Effector memory CD8-positive, alpha-beta T cell (primary cell): ENCODE measurements at regions not wholly inside any gene's neighbourhood (a gene's known extent, or its start where the extent isn't known, plus 50 kb on each side); places are given as distances from the start of the nearest gene placed in this dataset.

Experiments used
- ATAC-seq: fragments of 150-1000 bp; cut with Tn5 transposase; replicated peaks from 2 replicates; pipeline ENCODE4 v1.10.0; 2021; ENCODE audit warnings: mild to moderate bottlenecking, moderate library complexity
- DNase-seq, 3 experiments: peaks; one replicate each; pipeline ENCODE4 v3.0.0; 2021
- H3K27ac Mint-ChIP-seq, 2 donors: one replicate each; pipeline ENCODE4 v1.8.0; 2022; ENCODE audit warnings: mild to moderate bottlenecking in 2 of 2, mixed read lengths in 2 of 2, moderate library complexity in 2 of 2
- H3K27me3 Mint-ChIP-seq, 2 donors: one replicate each; pipeline ENCODE4 v1.8.0; 2022; ENCODE audit warnings: mixed read lengths in 2 of 2
- H3K36me3 Mint-ChIP-seq: one replicate; pipeline ENCODE4 v1.8.0; 2022; ENCODE audit warnings: mild to moderate bottlenecking, moderate library complexity, mixed read lengths; ENCODE audit not compliant: insufficient read depth
- H3K4me1 Mint-ChIP-seq, 2 donors: one replicate each; pipeline ENCODE4 v1.8.0; 2022; ENCODE audit warnings: low read depth in 2 of 2, mixed read lengths in 2 of 2
- H3K4me3 Mint-ChIP-seq, 2 donors: one replicate each; pipeline ENCODE4 v1.8.0; 2022; ENCODE audit warnings: mild to moderate bottlenecking in 2 of 2, mixed read lengths in 2 of 2, moderate library complexity in 2 of 2
- H3K9me3 Mint-ChIP-seq, 2 donors: one replicate each; pipeline ENCODE4 v1.8.0; 2022; ENCODE audit warnings: mixed read lengths in 2 of 2

DNA sequence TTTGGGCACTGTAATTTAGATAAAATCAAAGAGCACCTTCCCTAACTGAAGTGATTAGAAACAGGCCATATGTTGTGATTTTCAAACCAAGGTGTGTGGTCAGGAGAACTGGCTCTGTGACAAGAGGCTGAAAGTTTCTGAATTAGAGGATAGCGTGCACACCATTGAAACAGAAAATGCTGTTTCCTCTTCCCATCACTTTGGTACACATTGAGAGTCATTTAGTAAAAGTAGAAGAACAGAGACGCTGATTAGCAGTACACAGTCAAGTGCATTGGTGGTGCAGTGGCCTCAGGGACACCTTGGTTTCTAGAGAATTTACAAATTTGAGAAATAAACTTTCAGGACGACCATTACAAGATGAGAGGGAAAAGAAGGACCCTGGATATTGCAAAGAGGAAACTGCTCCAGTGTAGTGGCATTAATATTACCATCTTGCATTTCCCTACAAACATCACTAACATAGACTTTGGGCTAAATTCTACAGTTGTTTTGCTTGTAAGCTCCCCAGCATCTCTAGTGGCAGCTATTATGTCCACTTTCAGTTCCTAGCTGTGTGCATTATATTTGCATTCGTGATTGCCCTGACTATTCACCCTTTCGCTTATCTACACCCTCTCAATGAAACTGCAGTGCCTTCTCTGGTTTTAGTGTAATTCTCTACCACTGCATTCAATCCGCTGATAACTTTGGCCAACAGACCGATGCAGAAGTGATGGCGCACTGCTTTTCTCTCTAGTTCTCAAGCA is 728.1 kb upstream of the GRM7 start:
- Mint-ChIP-seq H3K27me3 (no peaks in the 10 kb centered on the region), H3K36me3 (peaks cover 3% of the 10 kb centered on the region), H3K4me3 (no peak overlapping the region), H3K9me3 (peaks cover 7 to 31% of the 10 kb centered on the region in 2 donors), H3K4me1 (no peaks in the 10 kb centered on the region), H3K27ac (no peak overlapping the region)
- DNase-seq (no peak), ATAC-seq (no peak)

- no peaks in the 10 kb centered on the region for H3K27me3 Mint-ChIP-seq
- no peaks in the 10 kb centered on the region for H3K4me1 Mint-ChIP-seq
- no peak for DNase-seq
- no peak overlapping the region for H3K27ac Mint-ChIP-seq
- no peak for ATAC-seq
- H3K36me3 Mint-ChIP-seq, result no peaks in the 10 kb centered on the region
- peaks cover 0 to 5% of the 10 kb centered on the region in 2 donors for H3K9me3 Mint-ChIP-seq
- H3K4me3 Mint-ChIP-seq, result no peak overlapping the region
Measured at GRCh38 chr3:6142707-6143106, 718.2 kb upstream of the GRM7 start.

- H3K9me3 Mint-ChIP-seq, result peaks cover 10 to 20% of the 10 kb centered on the region in 2 donors
- ATAC-seq (no peak), DNase-seq (no peak)
- H3K36me3 Mint-ChIP-seq, result no peaks in the 10 kb centered on the region
- H3K4me3 Mint-ChIP-seq, result no peak overlapping the region
- H3K27me3 Mint-ChIP-seq, result no peaks in the 10 kb centered on the region
- H3K4me1 Mint-ChIP-seq, result no peaks in the 10 kb centered on the region
- H3K27ac Mint-ChIP-seq, result no peak overlapping the region
Measured at GRCh38 chr3:6147883-6148282, 713.0 kb upstream of the GRM7 start.

- H3K27me3 Mint-ChIP-seq, result no peaks in the 10 kb centered on the region
- no peak overlapping the region for H3K4me3 Mint-ChIP-seq
- H3K4me1 Mint-ChIP-seq, result no peaks in the 10 kb centered on the region
- ATAC-seq (no peak), DNase-seq (no peak)
- no peak overlapping the region for H3K27ac Mint-ChIP-seq
- H3K36me3 Mint-ChIP-seq, result no peaks in the 10 kb centered on the region
- peaks cover 14 to 26% of the 10 kb centered on the region in 2 donors for H3K9me3 Mint-ChIP-seq
Measured at GRCh38 chr3:6155650-6156338, 705.1 kb upstream of the GRM7 start.

- no peaks in the 10 kb centered on the region for H3K36me3 Mint-ChIP-seq
- no peak for ATAC-seq
Measured at GRCh38 chr3:6165951-6166350, 695.0 kb upstream of the GRM7 start.

GRCh38 chr3:6168256-6168655 is 692.7 kb upstream of the GRM7 start:
- H3K36me3 Mint-ChIP-seq, result no peaks in the 10 kb centered on the region
- no peaks in the 10 kb centered on the region for H3K27me3 Mint-ChIP-seq
- H3K4me3 Mint-ChIP-seq, result no peak overlapping the region
- DNase-seq, result no peak
- no peak overlapping the region for H3K27ac Mint-ChIP-seq
- ATAC-seq, result no peak
- no peaks in the 10 kb centered on the region for H3K4me1 Mint-ChIP-seq
- H3K9me3 Mint-ChIP-seq, result peaks cover 0 to 2% of the 10 kb centered on the region in 2 donors

More at GRCh38 chr3:6165951-6166350, 695.0 kb upstream of the GRM7 start:
- no peak overlapping the region for H3K4me3 Mint-ChIP-seq
- no peak overlapping the region for H3K27ac Mint-ChIP-seq
- H3K4me1 Mint-ChIP-seq, result no peaks in the 10 kb centered on the region
- H3K27me3 Mint-ChIP-seq, result no peaks in the 10 kb centered on the region
- H3K9me3 Mint-ChIP-seq, result peaks cover 0 to 2% of the 10 kb centered on the region in 2 donors
- DNase-seq, result no peak

DNA sequence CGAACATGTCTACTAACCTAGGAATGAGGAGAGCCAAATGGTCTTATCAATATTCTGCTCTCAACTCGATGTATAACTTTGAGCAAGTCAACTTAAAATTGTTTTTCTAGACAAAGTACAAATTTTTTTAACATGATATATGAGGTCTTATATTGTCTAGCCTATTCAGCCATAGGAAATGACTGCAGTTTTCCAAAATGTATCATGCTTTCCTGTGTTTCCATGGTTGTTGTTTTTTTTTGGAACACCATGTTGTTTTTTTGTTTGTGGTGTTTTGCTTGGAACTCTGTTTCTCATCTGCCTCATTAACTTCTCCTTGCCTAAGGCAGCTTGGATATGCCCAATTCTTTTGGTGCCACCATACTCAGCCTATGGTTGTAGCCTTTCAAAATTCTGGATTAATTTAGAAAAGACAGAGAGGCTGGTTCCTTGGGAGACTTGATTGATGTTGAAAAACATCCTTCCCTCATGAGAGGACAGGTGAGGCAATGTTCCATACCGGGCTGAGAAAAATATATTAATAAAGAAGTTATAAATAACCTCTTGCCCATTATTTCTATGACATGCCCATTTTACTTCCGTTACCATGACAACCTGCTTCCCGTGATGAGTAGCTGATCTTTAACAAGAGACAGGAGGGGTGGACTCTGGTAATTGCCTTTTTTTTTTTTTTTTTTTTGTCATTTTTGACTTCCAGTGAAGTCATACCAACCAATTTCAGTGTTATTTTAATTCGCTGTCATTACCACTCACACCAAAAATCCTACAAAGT is 687.9 kb upstream of the GRM7 start:
- no peaks in the 10 kb centered on the region for H3K4me1 Mint-ChIP-seq
- H3K27me3 Mint-ChIP-seq, result no peaks in the 10 kb centered on the region
- no peak for ATAC-seq
- peaks cover 0 to 4% of the 10 kb centered on the region in 2 donors for H3K9me3 Mint-ChIP-seq
- DNase-seq, result no peak
- H3K27ac Mint-ChIP-seq, result no peak overlapping the region
- H3K36me3 Mint-ChIP-seq, result no peaks in the 10 kb centered on the region
- H3K4me3 Mint-ChIP-seq, result no peak overlapping the region

DNA sequence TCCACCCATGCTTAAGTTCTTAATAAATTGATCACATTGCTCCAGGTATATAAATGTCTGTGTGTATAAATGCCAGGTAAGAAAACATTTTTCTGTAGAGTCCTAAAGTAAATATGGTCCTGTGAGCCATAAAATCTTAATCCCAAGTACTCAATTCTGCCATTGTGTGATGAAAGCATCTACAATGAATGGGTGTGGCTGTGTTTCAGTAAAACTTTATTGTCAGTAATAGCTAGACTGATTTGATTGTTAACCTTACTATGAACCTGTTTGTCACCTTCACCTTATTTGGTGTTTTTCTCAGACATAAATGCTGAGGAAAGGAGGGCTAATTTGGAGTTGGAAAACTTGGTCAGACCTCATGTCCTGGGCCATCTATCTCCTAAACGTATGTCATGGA is 683.5 kb upstream of the GRM7 start:
- Mint-ChIP-seq H3K4me3 (no peak overlapping the region), H3K27me3 (no peaks in the 10 kb centered on the region), H3K4me1 (no peaks in the 10 kb centered on the region), H3K36me3 (no peaks in the 10 kb centered on the region), H3K9me3 (peaks cover 6 to 9% of the 10 kb centered on the region in 2 donors), H3K27ac (no peak overlapping the region)
- DNase-seq, result no peak
- no peak for ATAC-seq

DNA sequence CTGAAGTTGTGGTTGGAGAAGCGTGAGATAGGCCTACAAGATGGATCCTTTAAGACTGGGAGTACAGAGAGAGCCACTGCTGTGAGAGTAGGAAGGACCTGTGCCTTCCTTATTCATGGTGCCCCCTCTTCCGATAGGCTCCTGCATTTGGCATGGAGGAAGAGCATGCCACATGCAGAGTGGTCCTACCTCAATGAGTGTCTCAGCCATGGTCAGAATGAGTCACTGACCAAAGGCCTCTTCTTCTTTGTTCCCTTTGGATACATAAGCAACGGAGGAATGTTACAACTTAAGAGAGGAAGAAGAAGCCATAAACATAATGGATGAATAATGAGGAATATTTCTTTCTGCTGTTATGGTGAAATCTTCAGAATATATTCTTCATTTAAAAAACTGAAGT is 681.2 kb upstream of the GRM7 start:
- ATAC-seq, result no peak
- Mint-ChIP-seq H3K9me3 (peaks cover 7 to 13% of the 10 kb centered on the region in 2 donors), H3K27me3 (no peaks in the 10 kb centered on the region), H3K4me3 (no peak overlapping the region), H3K27ac (no peak overlapping the region), H3K36me3 (no peaks in the 10 kb centered on the region), H3K4me1 (no peaks in the 10 kb centered on the region)
- DNase-seq, result no peak

DNA sequence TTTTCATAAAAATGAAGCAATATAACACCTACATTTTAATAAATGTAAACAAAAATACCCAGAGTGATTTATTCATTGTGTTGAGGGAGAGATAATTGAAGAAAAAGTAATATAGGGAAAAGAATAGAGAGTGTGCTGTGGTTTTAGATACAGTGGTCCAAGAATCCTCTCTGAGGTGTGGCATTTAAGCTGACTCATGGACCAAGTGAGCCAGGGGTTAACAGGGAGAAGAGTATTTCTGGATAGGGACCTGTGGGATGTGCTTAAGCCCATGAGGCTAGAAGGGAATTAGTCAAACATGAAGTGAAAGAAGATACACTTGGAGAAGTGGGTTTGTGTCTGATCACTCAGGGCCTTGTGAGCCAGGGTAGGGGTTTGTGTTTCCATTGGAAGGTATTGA is 680.7 kb upstream of the GRM7 start:
- H3K4me1 Mint-ChIP-seq, result no peaks in the 10 kb centered on the region
- H3K27ac Mint-ChIP-seq, result no peak overlapping the region
- no peaks in the 10 kb centered on the region for H3K36me3 Mint-ChIP-seq
- no peak for DNase-seq
- no peak for ATAC-seq
- H3K9me3 Mint-ChIP-seq, result peaks cover 10 to 13% of the 10 kb centered on the region in 2 donors
- H3K4me3 Mint-ChIP-seq, result no peak overlapping the region
- H3K27me3 Mint-ChIP-seq, result no peaks in the 10 kb centered on the region

GRCh38 chr3:6182476-6182875 is 678.4 kb upstream of the GRM7 start:
- no peaks in the 10 kb centered on the region for H3K36me3 Mint-ChIP-seq
- H3K9me3 Mint-ChIP-seq, result peaks cover 10 to 16% of the 10 kb centered on the region in 2 donors
- no peak for DNase-seq
- no peaks in the 10 kb centered on the region for H3K4me1 Mint-ChIP-seq
- ATAC-seq, result no peak
- no peak overlapping the region for H3K4me3 Mint-ChIP-seq
- H3K27ac Mint-ChIP-seq, result no peak overlapping the region
- H3K27me3 Mint-ChIP-seq, result no peaks in the 10 kb centered on the region

DNA sequence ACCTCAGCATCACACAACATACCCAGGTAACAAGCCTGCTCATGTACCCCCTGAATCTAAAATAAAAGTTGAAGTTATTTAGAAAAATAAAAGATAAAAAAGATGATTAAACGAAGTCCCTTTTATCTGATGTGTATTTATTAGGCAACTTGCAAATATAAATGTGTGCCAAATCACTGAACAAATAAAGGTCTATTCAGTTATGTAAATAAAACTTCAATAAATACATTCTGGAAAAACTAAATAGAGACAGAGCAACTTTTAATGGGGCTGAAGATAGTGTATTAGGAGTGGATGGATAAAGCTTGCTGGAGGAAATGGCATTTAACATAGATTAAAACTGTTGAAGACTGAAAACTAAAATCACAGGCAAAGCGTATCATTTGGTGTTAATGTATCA is 678.0 kb upstream of the GRM7 start:
- Mint-ChIP-seq H3K9me3 (peaks cover 14 to 17% of the 10 kb centered on the region in 2 donors), H3K4me3 (no peak overlapping the region), H3K27ac (no peak overlapping the region), H3K36me3 (no peaks in the 10 kb centered on the region), H3K27me3 (no peaks in the 10 kb centered on the region), H3K4me1 (no peaks in the 10 kb centered on the region)
- ATAC-seq (no peak), DNase-seq (no peak)

DNA sequence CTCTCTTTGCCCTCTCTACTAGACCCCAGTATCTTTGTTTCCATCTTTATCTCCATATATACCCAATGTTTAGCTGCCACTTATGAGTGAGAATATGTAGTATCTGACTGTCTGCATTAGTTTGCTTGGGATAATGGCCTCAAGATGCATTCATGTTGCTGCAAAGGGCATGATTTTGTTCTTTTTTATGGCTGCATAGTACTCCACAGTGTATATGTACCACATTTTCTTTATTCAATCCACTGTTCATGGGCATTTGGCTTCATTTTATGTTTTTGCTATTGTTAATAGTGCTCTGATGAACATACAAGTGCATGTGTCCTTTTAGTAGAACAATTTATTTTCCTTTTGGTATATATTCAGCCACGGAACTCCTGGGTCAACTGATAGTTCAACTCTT is 671.5 kb upstream of the GRM7 start:
- no peak for DNase-seq
- Mint-ChIP-seq H3K27me3 (no peaks in the 10 kb centered on the region), H3K4me3 (no peak overlapping the region), H3K9me3 (peaks cover 13 to 22% of the 10 kb centered on the region in 2 donors), H3K4me1 (no peaks in the 10 kb centered on the region), H3K36me3 (no peaks in the 10 kb centered on the region), H3K27ac (no peak overlapping the region)
- ATAC-seq, result no peak
